ENCODE measurements at regions not wholly inside any gene's neighbourhood (a gene's known extent, or its start where the extent isn't known, plus 50 kb on each side); places are given as distances from the start of the nearest gene placed in this dataset.

GRCh38 chr11:103845331-103845730 is 191.1 kb upstream of the DDI1 start:
- DNase-seq (ENCODE audit: low read depth, low spot score) (no peak), FAIRE-seq (no peak)
- dilution Hi-C loops (cut with MboI; ENCODE audit: extremely low pct_ligation_motif_present, low sequenced_read_pairs) (no loop called here), intact Hi-C loops (cut with micrococcal nuclease) (no loop called here)
- no peak overlapping the region for H3K9ac ChIP-seq (replicated peaks; ENCODE audit: extremely low read depth, insufficient read depth, low read length)
- ChIA-PET CTCF (no interaction called here), POLR2A (no interaction called here)
- no peak overlapping the region for H3K4me3 ChIP-seq (replicated peaks in 1 of 3; ENCODE audit: insufficient read depth in 1 of 3, low read depth in 1 of 3, low read length in 3 of 3)
- no peaks in the 10 kb centered on the region for H4K20me1 ChIP-seq (replicated peaks; ENCODE audit: control insufficient read depth, extremely low read depth, insufficient read depth, low read length)
- no peaks in the 10 kb centered on the region for H3K36me3 ChIP-seq (ENCODE audit: control insufficient read depth in 2 of 2, extremely low read depth in 1 of 2, insufficient read depth in 2 of 2, low read length in 2 of 2)
- H3K9me3 ChIP-seq (replicated peaks; ENCODE audit: control insufficient read depth, insufficient read depth, low read length): no peaks in the 10 kb centered on the region
- H3K4me1 ChIP-seq (ENCODE audit: control insufficient read depth, extremely low read depth, insufficient read depth, low read length): no peaks in the 10 kb centered on the region
- no peaks in the 10 kb centered on the region for H3K27me3 ChIP-seq (ENCODE audit: control insufficient read depth in 2 of 2, insufficient read depth in 2 of 2, low read length in 2 of 2)
- no peak for TF ChIP-seq MYC (IDR thresholded peaks at IDR 0.05; ENCODE audit: low read depth, low read length)
- TF ChIP-seq JUN (IDR thresholded peaks at IDR 0.05; ENCODE audit: borderline replicate concordance, insufficient read depth, insufficient read length, low read depth): no peak
- no peak for TF ChIP-seq POLR2AphosphoS5 (IDR thresholded peaks at IDR 0.05; ENCODE audit: insufficient read depth, low read depth, low read length)
- no peak for TF ChIP-seq CTCF (IDR thresholded peaks at IDR 0.05; ENCODE audit: extremely low read depth in 1 of 2, insufficient read depth in 1 of 2, low read depth in 1 of 2, low read length in 2 of 2)
- TF ChIP-seq POLR2A (IDR thresholded peaks at IDR 0.05; ENCODE audit: low read depth, low read length): no peak
- no peak for TF ChIP-seq GATA2 (IDR thresholded peaks at IDR 0.05; ENCODE audit: insufficient read depth, insufficient read length, low read depth, low read length)
- TF ChIP-seq FOS (IDR thresholded peaks at IDR 0.05; ENCODE audit: borderline replicate concordance, insufficient read depth, low read length): no peak
- no peaks in the 10 kb centered on the region for H3K9me1 ChIP-seq (replicated peaks; ENCODE audit: control insufficient read depth, extremely low read depth, insufficient read depth, low read length)
- H3K79me2 ChIP-seq (ENCODE audit: control insufficient read depth, insufficient read depth, low read length): no peaks in the 10 kb centered on the region
- H3K4me2 ChIP-seq (ENCODE audit: insufficient read depth, low read length): no peak overlapping the region
- H2AFZ ChIP-seq (ENCODE audit: low read depth, low read length): no peak overlapping the region
- no TSS peak for BruUV-seq (replicated peaks)
- no peak overlapping the region for H3K27ac ChIP-seq (ENCODE audit: insufficient read depth, low read depth, low read length)

GRCh38 chr11:103848686-103849085 is 187.8 kb upstream of the DDI1 start:
- H2AFZ ChIP-seq (ENCODE audit: low read depth, low read length): no peak overlapping the region
- no peak overlapping the region for H3K4me2 ChIP-seq (ENCODE audit: insufficient read depth, low read length)
- FAIRE-seq (no peak), DNase-seq (ENCODE audit: low read depth, low spot score) (no peak)
- ChIA-PET CTCF (no interaction called here), POLR2A (no interaction called here)
- H3K4me1 ChIP-seq (ENCODE audit: control insufficient read depth, extremely low read depth, insufficient read depth, low read length): no peaks in the 10 kb centered on the region
- BruUV-seq (replicated peaks): no TSS peak
- intact Hi-C loops (cut with micrococcal nuclease) (no loop called here), dilution Hi-C loops (cut with MboI; ENCODE audit: extremely low pct_ligation_motif_present, low sequenced_read_pairs) (no loop called here)
- H3K9me1 ChIP-seq (replicated peaks; ENCODE audit: control insufficient read depth, extremely low read depth, insufficient read depth, low read length): no peaks in the 10 kb centered on the region
- no peaks in the 10 kb centered on the region for H3K36me3 ChIP-seq (ENCODE audit: control insufficient read depth in 2 of 2, extremely low read depth in 1 of 2, insufficient read depth in 2 of 2, low read length in 2 of 2)
- no peaks in the 10 kb centered on the region for H3K27me3 ChIP-seq (ENCODE audit: control insufficient read depth in 2 of 2, insufficient read depth in 2 of 2, low read length in 2 of 2)
- H3K4me3 ChIP-seq (replicated peaks in 1 of 3; ENCODE audit: insufficient read depth in 1 of 3, low read depth in 1 of 3, low read length in 3 of 3): no peak overlapping the region
- H3K9ac ChIP-seq (replicated peaks; ENCODE audit: extremely low read depth, insufficient read depth, low read length): no peak overlapping the region
- no peaks in the 10 kb centered on the region for H3K79me2 ChIP-seq (ENCODE audit: control insufficient read depth, insufficient read depth, low read length)
- H3K27ac ChIP-seq (ENCODE audit: insufficient read depth, low read depth, low read length): no peak overlapping the region
- H3K9me3 ChIP-seq (replicated peaks; ENCODE audit: control insufficient read depth, insufficient read depth, low read length): no peaks in the 10 kb centered on the region
- TF ChIP-seq FOS (IDR thresholded peaks at IDR 0.05; ENCODE audit: borderline replicate concordance, insufficient read depth, low read length): no peak
- no peak for TF ChIP-seq MYC (IDR thresholded peaks at IDR 0.05; ENCODE audit: low read depth, low read length)
- TF ChIP-seq POLR2AphosphoS5 (IDR thresholded peaks at IDR 0.05; ENCODE audit: insufficient read depth, low read depth, low read length): no peak
- no peak for TF ChIP-seq CTCF (IDR thresholded peaks at IDR 0.05; ENCODE audit: extremely low read depth in 1 of 2, insufficient read depth in 1 of 2, low read depth in 1 of 2, low read length in 2 of 2)
- TF ChIP-seq MAX (IDR thresholded peaks at IDR 0.05; ENCODE audit: insufficient read depth, insufficient read length): no peak
- H4K20me1 ChIP-seq (replicated peaks; ENCODE audit: control insufficient read depth, extremely low read depth, insufficient read depth, low read length): no peaks in the 10 kb centered on the region
